Calu3 (cell line): ENCODE measurements at regions not wholly inside any gene's neighbourhood (a gene's known extent, or its start where the extent isn't known, plus 50 kb on each side); places are given as distances from the start of the nearest gene placed in this dataset.

Experiments
- BruUV-seq: library from RNA; stranded (reverse); fragments of 400-500 nt; replicated peaks from 2 replicates; lab custom pipeline; 2021; lab: Mats Ljungman, UMichigan
- CTCF ChIA-PET: fragments of 300-600 bp; sonication (Branson Sonifier 250); formaldehyde crosslinking; loops from one replicate; lab custom pipeline; 2022; ENCODE audit warnings: antibody characterized with exemption; lab: Charles Lee
- DNase-seq: peaks from one replicate; pipeline ENCODE4 v3.0.0; 2022
- H3K27ac Mint-ChIP-seq: one replicate; pipeline ENCODE4 v1.8.0; 2022; ENCODE audit warnings: mixed read lengths; ENCODE audit not compliant: unreplicated experiment
- H3K27me3 Mint-ChIP-seq: one replicate; pipeline ENCODE4 v1.8.0; 2022; ENCODE audit warnings: mixed read lengths; ENCODE audit not compliant: unreplicated experiment
- H3K36me3 Mint-ChIP-seq: one replicate; pipeline ENCODE4 v1.8.0; 2022; ENCODE audit warnings: mild to moderate bottlenecking, moderate library complexity, mixed read lengths; ENCODE audit not compliant: insufficient read depth, unreplicated experiment
- H3K4me1 Mint-ChIP-seq: one replicate; pipeline ENCODE4 v1.8.0; 2022; ENCODE audit warnings: mild to moderate bottlenecking, low read depth, mixed read lengths; ENCODE audit not compliant: unreplicated experiment
- H3K4me3 Mint-ChIP-seq: one replicate; pipeline ENCODE4 v1.8.0; 2022; ENCODE audit warnings: mild to moderate bottlenecking, low read depth, moderate library complexity, mixed read lengths; ENCODE audit not compliant: unreplicated experiment
- H3K9me3 Mint-ChIP-seq: one replicate; pipeline ENCODE4 v1.8.0; 2022; ENCODE audit warnings: low read depth, mixed read lengths; ENCODE audit not compliant: unreplicated experiment
- intact Hi-C: fragments of 100-400 bp; cut with micrococcal nuclease; formaldehyde crosslinking; loops from one replicate; pipeline ENCODE4 v1.10.0; 2022; ENCODE audit not compliant: unreplicated experiment
- TF ChIP-seq, protein P1 (sequence below): fragments of 200-600 bp; IDR thresholded peaks from one replicate; pipeline ENCODE4 v1.8.0; 2022; ENCODE audit warnings: antibody characterized with exemption; ENCODE audit not compliant: unreplicated experiment

DNA sequence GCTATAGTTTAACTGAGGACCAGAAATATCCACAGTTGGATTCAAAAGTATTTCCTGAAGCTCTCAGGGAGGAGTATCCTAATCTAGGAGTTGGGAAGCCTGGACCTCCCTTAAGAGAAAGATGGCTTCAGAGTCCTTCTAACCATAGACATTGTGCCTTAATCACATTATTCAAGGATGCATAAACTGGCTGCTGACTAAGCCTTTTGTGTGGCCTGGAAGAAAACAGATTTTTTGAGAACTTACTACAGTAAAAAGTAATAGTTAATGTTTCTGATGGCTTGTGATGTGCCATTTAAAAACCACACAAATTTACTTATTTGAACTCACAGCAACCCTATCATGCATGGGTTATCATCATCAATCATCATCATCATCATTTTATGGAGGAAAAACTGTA lies 126.2 kb upstream of the RPL38 start:
- Mint-ChIP-seq H3K36me3 (no peaks in the 10 kb centered on the region), H3K27me3 (no peaks in the 10 kb centered on the region), H3K4me3 (no peak overlapping the region), H3K4me1 (no peaks in the 10 kb centered on the region), H3K27ac (no peak overlapping the region), H3K9me3 (no peaks in the 10 kb centered on the region)
- TF ChIP-seq, protein P1, sequence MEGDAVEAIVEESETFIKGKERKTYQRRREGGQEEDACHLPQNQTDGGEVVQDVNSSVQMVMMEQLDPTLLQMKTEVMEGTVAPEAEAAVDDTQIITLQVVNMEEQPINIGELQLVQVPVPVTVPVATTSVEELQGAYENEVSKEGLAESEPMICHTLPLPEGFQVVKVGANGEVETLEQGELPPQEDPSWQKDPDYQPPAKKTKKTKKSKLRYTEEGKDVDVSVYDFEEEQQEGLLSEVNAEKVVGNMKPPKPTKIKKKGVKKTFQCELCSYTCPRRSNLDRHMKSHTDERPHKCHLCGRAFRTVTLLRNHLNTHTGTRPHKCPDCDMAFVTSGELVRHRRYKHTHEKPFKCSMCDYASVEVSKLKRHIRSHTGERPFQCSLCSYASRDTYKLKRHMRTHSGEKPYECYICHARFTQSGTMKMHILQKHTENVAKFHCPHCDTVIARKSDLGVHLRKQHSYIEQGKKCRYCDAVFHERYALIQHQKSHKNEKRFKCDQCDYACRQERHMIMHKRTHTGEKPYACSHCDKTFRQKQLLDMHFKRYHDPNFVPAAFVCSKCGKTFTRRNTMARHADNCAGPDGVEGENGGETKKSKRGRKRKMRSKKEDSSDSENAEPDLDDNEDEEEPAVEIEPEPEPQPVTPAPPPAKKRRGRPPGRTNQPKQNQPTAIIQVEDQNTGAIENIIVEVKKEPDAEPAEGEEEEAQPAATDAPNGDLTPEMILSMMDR = no peak
- no TSS peak for BruUV-seq
- DNase-seq = no peak
- intact Hi-C loops = no loop called here
- CTCF ChIA-PET = no interaction called here

DNA sequence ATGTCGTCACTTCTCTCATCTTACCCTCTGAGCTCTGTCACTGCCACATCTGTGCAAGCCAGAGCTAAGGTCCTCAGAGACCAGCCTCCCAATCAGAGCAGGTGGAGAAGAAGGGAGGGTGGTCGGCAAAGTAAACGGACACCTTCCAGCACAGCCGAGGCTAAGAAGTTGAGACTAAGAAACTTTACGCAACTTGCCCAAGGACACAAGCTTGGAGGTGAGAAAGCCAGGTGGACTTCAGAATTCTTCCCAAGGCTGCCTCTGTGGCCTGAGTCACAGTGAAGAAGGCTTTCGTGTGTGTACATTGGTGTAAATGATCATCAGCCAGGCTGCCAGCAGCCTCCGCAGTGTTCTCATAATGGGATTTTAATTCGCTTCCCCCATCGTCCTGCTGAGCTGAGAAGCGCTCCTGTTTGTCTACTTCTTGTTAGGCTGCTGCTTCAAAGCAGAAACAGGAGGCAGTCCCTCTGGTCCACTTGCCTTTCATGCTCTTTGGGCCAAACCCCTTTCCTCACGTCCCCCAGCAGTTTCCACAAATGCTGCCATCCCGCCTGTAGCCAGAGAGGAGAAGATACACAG lies 125.0 kb upstream of the RPL38 start:
- Mint-ChIP-seq H3K36me3 (no peaks in the 10 kb centered on the region), H3K4me3 (no peak overlapping the region), H3K27me3 (no peaks in the 10 kb centered on the region), H3K27ac (no peak overlapping the region), H3K9me3 (no peaks in the 10 kb centered on the region), H3K4me1 (no peaks in the 10 kb centered on the region)
- TF ChIP-seq, protein P1 = no peak
- intact Hi-C loops = no loop called here
- no peak for DNase-seq
- CTCF ChIA-PET = interaction anchor here (0.5 kb wide), 1 partner anchor 218 kb away, joined by 4 read pairs; no protein-coding TSS in a partner anchor
- BruUV-seq = no TSS peak

- CTCF ChIA-PET = interaction anchor here (0.6 kb wide), 1 partner anchor 178 kb away, joined by 6 read pairs; no protein-coding TSS in a partner anchor
- no peaks in the 10 kb centered on the region for H3K4me1 Mint-ChIP-seq
- TF ChIP-seq, protein P1 = no peak
- DNase-seq = no peak
- no peak overlapping the region for H3K4me3 Mint-ChIP-seq
- intact Hi-C loops = no loop called here
- H3K9me3 Mint-ChIP-seq = no peaks in the 10 kb centered on the region
- BruUV-seq = no TSS peak
- no peaks in the 10 kb centered on the region for H3K36me3 Mint-ChIP-seq
- H3K27me3 Mint-ChIP-seq = peaks cover 6% of the 10 kb centered on the region
- no peak overlapping the region for H3K27ac Mint-ChIP-seq
Measured at GRCh38 chr17:74079537-74080300, 123.8 kb upstream of the RPL38 start.

GRCh38 chr17:74080656-74081582 lies 122.6 kb upstream of the RPL38 start:
- intact Hi-C loops = no loop called here
- no TSS peak for BruUV-seq
- Mint-ChIP-seq H3K4me1 (no peaks in the 10 kb centered on the region), H3K4me3 (no peak overlapping the region), H3K27me3 (peaks cover 18% of the 10 kb centered on the region), H3K36me3 (no peaks in the 10 kb centered on the region), H3K27ac (no peak overlapping the region), H3K9me3 (no peaks in the 10 kb centered on the region)
- no peak for DNase-seq
- CTCF ChIA-PET = interaction anchor here (0.6 kb wide), 2 partner anchors 43 to 179 kb away, joined by 3 to 6 read pairs; no protein-coding TSS in a partner anchor
- TF ChIP-seq, protein P1 = no peak
